NCI-H1048 (cell line): ENCODE measurements at regions not wholly inside any gene's neighbourhood (a gene's known extent, or its start where the extent isn't known, plus 50 kb on each side); places are given as distances from the start of the nearest gene placed in this dataset.

Experiments
- DNase-seq: peaks from one replicate; lab custom pipeline; 2025; lab: John Stamatoyannopoulos, UW

DNA sequence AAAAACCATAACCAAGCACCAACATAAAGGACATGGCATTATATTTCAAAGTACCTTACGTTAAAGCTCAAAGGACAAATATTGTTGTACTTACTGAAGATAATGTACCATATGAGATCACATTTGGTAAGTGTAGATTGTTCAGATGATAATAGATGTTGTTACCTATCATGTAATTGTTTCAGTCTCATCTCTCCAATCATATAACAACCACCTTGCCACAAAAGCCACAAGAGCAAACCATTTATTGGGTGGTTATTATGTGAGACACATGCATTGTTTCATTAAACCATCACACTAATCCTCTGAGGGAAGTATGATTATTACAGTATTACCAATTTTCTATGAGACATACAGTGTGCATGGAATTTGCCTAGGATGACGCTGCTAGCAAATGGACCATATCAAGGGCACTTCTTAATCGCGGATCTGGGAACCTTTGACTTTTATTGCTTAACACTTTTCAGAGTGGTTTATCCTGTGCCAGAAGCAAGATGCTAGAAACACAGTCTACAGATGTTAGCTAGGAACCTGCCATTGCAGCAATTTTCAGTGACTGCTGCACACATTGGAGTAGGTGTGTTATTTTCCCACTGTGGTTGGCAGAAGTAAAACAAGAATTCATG, 149.8 kb upstream of the AKIRIN2 start:
- DNase-seq: no peak

- DNase-seq: peak; percentile 53
Measured at GRCh38 chr6:87848616-87849015, 146.6 kb upstream of the AKIRIN2 start.

DNA sequence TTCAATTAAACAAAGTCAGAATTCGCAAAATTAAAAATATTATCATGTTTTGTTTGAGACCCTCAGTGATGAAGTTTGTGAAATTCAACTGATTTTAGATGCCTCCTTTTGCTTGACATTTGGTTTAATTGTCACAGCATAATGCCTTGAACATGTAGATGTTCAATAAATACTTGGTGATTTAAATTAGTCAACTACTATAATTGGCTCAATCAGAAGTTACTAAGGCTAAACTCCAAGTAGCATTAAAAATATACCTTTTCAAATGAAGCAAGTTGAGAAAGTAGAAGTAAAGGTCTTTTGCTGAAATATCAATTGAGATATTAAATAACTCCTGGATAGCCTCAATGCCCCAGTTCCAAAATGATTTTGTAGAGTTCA, 145.8 kb upstream of the AKIRIN2 start:
- no peak for DNase-seq

DNA sequence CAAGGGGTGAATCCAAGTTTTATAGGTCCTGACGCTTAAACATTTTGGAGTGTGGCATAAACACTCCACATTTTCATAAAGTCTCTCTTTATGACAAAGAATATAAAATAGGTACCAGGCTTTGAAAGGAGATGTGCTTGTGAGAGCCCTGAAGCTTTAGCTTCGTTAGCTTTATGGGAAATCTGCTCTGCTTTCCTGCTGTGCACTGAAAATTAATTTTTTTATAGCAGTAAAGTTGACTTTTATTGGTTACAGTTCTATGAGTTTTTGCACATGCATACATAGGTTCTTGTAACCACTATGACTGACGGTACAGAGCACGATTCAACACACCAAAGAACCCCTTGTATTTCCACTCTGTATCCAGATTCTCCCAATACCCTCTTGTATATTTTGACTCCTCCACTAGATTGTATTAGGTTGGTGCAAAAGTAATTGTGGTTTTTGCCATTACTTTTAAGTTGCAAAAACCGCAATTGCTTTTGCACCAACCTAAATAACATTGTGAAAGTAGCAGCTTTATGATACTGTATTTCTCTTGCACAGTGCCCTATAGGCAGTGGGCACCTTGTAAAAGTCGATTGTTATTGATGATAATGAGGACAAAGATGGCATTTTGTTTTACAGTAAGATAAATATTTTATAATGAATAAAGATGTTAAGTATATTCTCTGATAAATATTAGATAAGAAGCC, 145.2 kb upstream of the AKIRIN2 start:
- no peak for DNase-seq

- DNase-seq: peak; percentile 76
Measured at GRCh38 chr6:87846434-87846833, 144.4 kb upstream of the AKIRIN2 start.

- no peak for DNase-seq
Measured at GRCh38 chr6:87840324-87840723, 138.3 kb upstream of the AKIRIN2 start.

DNA sequence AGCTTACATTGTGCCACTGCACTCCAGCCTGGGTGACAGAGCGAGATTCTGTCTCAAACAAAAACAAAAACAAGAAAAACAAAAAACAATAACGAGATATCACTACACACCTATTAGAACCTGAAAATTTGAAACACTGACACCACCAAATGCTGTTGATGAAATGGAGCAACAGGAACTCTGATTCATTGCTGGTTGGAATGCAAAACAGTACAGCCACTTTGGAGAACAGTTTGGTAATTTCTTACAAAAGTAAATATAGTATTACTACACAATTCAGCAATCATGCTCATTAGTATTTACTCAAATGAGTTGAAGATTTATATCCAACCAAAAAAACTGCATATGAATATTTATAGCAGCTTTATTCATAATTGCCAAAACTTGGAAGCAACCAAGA, 135.8 kb upstream of the AKIRIN2 start:
- DNase-seq: no peak

DNA sequence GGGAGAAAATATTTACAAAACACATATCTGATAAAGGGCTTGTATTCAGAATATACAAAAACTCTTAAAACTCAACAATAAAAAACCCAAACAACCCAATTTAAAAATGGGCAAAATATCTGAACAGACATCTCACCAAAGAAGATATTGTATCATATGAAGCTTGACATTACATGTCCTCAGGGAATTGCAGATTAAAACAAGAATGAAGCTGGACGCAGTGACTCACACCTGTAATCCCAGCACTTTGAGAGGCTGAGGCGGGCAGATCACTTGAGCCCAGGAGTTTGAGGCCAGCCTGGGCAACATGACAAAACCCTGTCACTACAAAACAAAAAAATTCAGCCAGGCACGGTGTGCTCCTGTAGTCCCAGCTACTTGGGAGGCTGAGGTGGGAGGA, 135.4 kb upstream of the AKIRIN2 start:
- no peak for DNase-seq

DNA sequence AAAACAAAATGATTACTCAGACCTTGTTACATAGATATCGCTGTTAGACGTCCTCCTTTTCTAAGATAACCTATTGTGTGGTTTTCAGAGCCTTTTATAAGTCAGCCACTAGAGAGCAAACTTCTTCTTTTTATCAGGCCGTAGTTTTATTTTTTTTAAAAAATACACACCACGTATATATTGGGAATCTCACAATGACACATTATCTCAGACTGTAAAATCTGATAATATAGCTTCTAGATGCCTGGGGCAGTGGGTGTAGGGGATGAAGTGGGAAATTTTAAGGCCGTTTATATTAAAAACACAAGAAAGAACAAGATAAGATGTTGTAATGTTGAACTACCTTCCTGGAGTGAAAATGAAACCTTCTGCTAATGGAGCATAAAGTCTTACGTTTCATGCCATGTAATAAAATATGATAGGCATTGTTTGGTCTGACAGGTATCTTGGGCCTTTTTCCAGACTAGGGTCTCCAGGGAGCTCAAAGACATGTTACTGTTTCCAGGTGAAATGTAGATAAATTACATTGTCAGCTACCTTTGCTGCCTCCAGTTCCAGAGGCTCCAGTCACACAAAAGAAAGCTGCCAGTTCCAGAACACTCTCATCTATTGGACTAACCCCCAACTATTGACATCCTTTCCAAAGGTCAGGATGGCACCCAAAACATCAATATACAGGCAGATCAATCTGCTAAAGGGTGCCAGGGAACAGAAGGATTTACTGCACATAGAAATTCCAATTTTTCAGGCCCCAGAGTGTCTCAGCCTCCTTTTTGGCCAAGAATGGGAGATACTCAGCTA, 130.2 kb upstream of the AKIRIN2 start:
- DNase-seq: no peak

GRCh38 chr6:87830907-87831306, 128.9 kb upstream of the AKIRIN2 start:
- DNase-seq: no peak

DNA sequence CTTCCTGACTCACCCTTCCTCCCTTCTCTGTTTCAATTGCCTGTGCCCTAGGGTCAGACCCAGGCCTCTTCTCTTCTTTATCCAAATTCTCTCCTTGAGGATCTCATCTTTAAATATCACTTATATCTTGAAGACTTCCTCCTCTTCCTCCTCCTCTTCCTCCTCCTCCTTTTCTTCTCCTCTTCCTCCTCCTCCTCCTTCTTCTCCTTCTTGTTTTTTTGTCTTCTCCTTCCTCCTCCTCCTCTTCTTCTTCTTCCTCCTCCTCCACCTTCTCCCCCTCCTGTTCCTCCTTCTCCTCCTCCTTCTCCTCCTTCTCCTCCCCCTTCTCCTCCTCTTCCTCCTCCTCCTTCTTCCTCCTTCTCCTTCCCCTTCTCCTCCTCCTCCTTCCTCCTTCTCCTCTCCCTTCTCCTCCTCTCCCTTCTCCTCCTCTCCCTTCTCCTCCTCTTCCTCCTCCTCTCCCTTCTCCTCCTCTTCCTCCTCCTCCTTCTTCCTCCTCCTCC, 127.6 kb upstream of the AKIRIN2 start:
- DNase-seq: no peak

- no peak for DNase-seq
Measured at GRCh38 chr6:87828044-87828443, 126.0 kb upstream of the AKIRIN2 start.

- no peak for DNase-seq
Measured at GRCh38 chr6:87827346-87827745, 125.3 kb upstream of the AKIRIN2 start.

- no peak for DNase-seq
Measured at GRCh38 chr6:87826424-87826823, 124.4 kb upstream of the AKIRIN2 start.

GRCh38 chr6:87825821-87826221, 123.8 kb upstream of the AKIRIN2 start:
- no peak for DNase-seq

DNA sequence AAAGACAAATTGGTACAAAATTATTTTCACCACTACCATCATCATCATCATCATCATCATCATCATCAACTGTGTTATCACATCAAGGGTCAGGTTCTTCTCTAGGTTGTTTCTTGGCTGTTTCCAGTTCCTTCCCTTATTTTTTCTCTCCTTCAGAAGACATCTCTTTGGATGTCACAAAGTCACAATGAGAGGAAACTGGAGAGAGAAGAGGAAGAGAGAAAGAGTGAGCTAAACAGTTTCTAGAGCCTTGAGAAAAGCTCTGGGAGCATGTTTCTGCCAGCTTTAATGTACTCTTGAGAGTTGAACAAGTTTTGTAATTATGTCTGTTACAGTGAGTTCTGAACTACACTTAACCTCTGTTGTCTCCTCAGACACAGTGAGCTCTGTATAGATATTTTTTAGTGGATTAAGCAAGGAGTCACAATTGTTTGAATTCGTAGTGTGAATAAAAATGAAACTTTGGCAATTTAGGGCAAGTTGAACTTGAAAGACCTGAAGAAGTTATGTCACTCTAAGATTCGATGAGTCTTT, 123.0 kb upstream of the AKIRIN2 start:
- DNase-seq: no peak

DNA sequence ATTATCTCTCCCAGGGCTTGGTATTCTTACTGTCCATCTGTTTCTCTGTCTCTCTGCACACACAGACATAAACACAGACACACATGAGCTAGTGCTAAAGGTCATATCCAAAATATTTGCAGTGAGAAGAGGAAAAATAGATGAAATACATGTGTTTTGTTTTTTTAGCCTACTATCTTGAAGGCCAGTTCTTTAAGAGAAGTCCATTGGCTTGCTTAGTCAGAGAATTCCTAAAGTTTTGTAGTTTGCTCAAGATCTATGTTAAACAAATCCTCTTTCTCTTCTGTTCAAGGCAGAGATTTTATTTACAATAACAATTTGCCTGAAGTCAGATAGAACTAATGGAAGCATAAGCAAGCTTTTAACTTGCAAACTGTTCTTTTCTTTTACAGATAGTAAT, 120.0 kb upstream of the AKIRIN2 start:
- no peak for DNase-seq

DNA sequence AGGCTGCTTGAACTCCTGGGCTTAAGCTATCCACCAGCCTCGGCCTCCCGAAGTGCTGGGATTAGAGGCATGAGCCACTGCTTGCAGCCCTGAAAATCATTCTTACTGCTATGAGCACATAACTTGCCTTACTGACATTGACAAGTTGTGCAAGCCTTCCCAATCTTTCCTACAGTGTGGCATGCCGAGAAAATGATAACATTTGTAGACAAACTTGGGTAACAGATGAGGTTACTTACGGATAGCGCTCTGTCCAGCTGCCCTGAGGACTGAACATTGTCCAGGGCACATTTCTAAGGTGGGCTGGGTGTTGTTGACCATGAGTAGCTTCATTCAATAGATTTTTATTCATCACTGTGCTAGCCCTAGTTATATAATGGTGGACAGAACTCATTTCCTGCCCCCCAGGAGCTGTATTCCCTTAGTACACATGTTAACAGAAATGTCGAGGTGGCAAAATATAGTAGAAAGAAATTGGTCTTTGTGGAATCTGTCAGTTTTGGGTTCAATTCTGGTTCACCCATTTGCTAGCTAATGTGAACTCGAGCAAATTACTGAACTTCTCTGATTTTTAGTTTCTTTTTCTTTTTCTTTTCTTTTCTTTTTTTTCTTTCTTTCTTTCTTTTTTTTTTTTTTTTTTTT, 118.4 kb upstream of the AKIRIN2 start:
- DNase-seq: no peak

DNA sequence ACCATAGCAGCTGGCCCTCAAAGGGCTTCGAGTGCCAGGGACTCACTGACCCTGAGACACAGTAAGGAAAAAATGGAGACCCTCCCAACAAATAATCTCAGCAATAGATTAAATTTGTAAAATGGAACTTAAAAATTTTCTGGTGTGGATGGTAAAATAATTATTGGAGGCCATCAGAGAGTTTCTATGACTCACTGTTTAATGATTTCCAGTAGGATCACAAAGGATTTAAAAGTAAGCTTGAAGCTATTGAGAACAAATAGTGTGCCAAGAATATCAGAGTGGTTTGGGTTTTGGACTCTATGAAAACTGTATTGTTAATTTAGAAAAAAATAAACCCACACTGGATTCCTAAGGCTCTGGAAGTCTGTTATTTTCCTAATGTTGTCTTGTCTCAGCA, 115.2 kb upstream of the AKIRIN2 start:
- DNase-seq: no peak

- no peak for DNase-seq
Measured at GRCh38 chr6:87815449-87815848, 113.4 kb upstream of the AKIRIN2 start.

DNA sequence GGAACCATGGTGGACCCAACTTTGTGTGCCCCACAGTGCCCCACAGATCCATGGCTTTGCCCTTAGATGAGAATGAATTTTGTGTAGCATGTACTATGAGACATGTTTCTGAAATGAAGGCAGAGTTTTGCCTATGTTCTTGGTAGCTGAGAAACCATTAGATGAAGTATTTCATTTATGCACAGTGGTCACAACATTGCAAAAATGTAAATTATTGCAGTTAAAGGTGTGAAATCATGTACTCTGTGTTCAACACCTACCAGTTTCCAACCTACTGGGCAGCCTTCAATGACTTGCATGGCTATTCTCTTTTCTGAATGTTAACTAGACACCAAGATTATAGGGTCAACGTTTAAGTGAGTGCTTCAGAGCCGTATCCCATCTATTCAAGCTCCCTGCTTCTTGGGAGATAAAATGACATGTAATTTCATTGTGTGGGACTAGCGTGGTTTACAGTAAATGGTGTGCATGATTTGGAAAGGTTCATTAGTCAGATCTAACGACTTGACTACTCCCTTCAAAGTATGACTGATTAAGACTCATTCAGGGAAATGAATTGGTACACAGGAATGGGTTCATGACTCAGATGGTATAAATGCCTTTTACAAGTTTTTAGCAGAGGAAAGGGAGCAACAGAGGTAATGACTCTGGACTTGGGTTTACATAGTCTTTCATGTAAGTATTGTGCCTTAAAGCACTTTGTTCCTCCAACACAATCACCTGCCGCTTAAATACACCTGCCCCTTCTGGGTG, 106.1 kb upstream of the AKIRIN2 start:
- no peak for DNase-seq

DNA sequence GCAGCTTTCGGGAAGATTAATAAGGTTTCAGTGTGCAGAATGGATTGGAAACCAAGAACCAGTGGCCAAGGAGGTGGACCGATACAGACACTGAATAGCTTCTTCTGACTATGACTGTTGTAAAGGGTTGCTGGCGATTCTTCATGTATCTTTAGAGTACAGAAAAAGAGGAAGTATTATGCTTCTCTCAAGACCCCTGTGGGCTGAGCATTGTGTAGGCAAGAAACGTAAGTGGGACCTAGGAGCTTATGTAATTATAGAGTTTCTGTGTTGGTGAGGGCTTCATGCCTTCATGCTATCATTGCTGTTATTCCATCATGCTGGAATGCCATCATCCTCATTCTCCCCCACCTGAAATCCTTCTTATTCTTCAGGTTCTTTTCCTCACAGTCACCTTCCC, 105.4 kb upstream of the AKIRIN2 start:
- DNase-seq: no peak
